ENCODE measurements at regions not wholly inside any gene's neighbourhood (a gene's known extent, or its start where the extent isn't known, plus 50 kb on each side); places are given as distances from the start of the nearest gene placed in this dataset.

- DNase-seq (ENCODE audit: insufficient read length, low spot score) (no peak), FAIRE-seq (no peak)
- TF ChIP-seq CTCF (IDR thresholded peaks at IDR 0.05; ENCODE audit: insufficient read depth, missing control alignments), result no peak
Observed at GRCh38 chr10:130748409-130749057, 563.0 kb downstream of the TCERG1L start.

- DNase-seq (ENCODE audit: insufficient read length, low spot score) (no peak), FAIRE-seq (no peak)
- TF ChIP-seq CTCF (IDR thresholded peaks at IDR 0.05; ENCODE audit: insufficient read depth, missing control alignments), result no peak
Observed at GRCh38 chr10:130749911-130750310, 561.6 kb downstream of the TCERG1L start.

GRCh38 chr10:130750441-130750840 lies 561.1 kb downstream of the TCERG1L start:
- no peak for TF ChIP-seq CTCF (IDR thresholded peaks at IDR 0.05; ENCODE audit: insufficient read depth, missing control alignments)
- FAIRE-seq (no peak), DNase-seq (ENCODE audit: insufficient read length, low spot score) (no peak)

GRCh38 chr10:130751106-130751840 lies 560.2 kb downstream of the TCERG1L start:
- no peak for DNase-seq (ENCODE audit: insufficient read length, low spot score)
- FAIRE-seq, result no peak
- no peak for TF ChIP-seq CTCF (IDR thresholded peaks at IDR 0.05; ENCODE audit: insufficient read depth, missing control alignments)

GRCh38 chr10:130751851-130752250 lies 559.7 kb downstream of the TCERG1L start:
- no peak for FAIRE-seq
- TF ChIP-seq CTCF (IDR thresholded peaks at IDR 0.05; ENCODE audit: insufficient read depth, missing control alignments), result no peak
- no peak for DNase-seq (ENCODE audit: insufficient read length, low spot score)

GRCh38 chr10:130756651-130757050 lies 554.9 kb downstream of the TCERG1L start:
- TF ChIP-seq CTCF (IDR thresholded peaks at IDR 0.05; ENCODE audit: insufficient read depth, missing control alignments), result no peak
- FAIRE-seq (no peak), DNase-seq (ENCODE audit: insufficient read length, low spot score) (no peak)

GRCh38 chr10:130757271-130757670 lies 554.2 kb downstream of the TCERG1L start:
- no peak for TF ChIP-seq CTCF (IDR thresholded peaks at IDR 0.05; ENCODE audit: insufficient read depth, missing control alignments)
- DNase-seq (ENCODE audit: insufficient read length, low spot score) (no peak), FAIRE-seq (no peak)

Data from D721Med (cell line).